ENCODE measurements at regions not wholly inside any gene's neighbourhood (a gene's known extent, or its start where the extent isn't known, plus 50 kb on each side); places are given as distances from the start of the nearest gene placed in this dataset.

- no peak overlapping the region for H3K4me3 ChIP-seq
- DNase-seq (ENCODE audit: low spot score in 2 of 2): no peak
- no peaks in the 10 kb centered on the region for H3K36me3 ChIP-seq
- WGBS, 2 donors: 62 to 75% methylated on average over 3 of the region's 3 CpGs
- no peaks in the 10 kb centered on the region for H3K4me1 ChIP-seq
- no peak for TF ChIP-seq CTCF (IDR thresholded peaks at IDR 0.05)
- TF ChIP-seq EP300 (IDR thresholded peaks at IDR 0.05): no peak
- TF ChIP-seq POLR2A (IDR thresholded peaks at IDR 0.05): no peak
- no peaks in the 10 kb centered on the region for H3K27me3 ChIP-seq
- H3K9me3 ChIP-seq: no peaks in the 10 kb centered on the region
- H3K27ac ChIP-seq: no peak overlapping the region
These were observed 97.0 kb downstream of the AGTR2 start for GRCh38 chrX:116267511-116268040.

- Histone ChIP-seq H3K9me3 (no peaks in the 10 kb centered on the region), H3K4me3 (no peak overlapping the region), H3K4me1 (no peaks in the 10 kb centered on the region), H3K27me3 (peaks cover 0 to 8% of the 10 kb centered on the region in 2 donors), H3K36me3 (no peaks in the 10 kb centered on the region), H3K27ac (no peak overlapping the region)
- DNase-seq (ENCODE audit: low spot score in 2 of 2): no peak
- no peak for TF ChIP-seq CTCF (IDR thresholded peaks at IDR 0.05)
- no peak for TF ChIP-seq POLR2A (IDR thresholded peaks at IDR 0.05)
- WGBS, 2 donors: 26 to 51% methylated on average over 3 of the region's 3 CpGs
These were observed 101.8 kb downstream of the AGTR2 start for GRCh38 chrX:116272322-116272721.

- DNase-seq (ENCODE audit: low spot score in 2 of 2): no peak
- Histone ChIP-seq H3K36me3 (no peaks in the 10 kb centered on the region), H3K27me3 (peaks cover 0 to 12% of the 10 kb centered on the region in 2 donors), H3K27ac (no peak overlapping the region), H3K4me3 (no peak overlapping the region), H3K9me3 (no peaks in the 10 kb centered on the region), H3K4me1 (no peaks in the 10 kb centered on the region)
- TF ChIP-seq EP300 (IDR thresholded peaks at IDR 0.05) (no peak), POLR2A (IDR thresholded peaks at IDR 0.05) (no peak), CTCF (IDR thresholded peaks at IDR 0.05) (no peak)
These were observed 102.3 kb downstream of the AGTR2 start for GRCh38 chrX:116272861-116273260.

- no peaks in the 10 kb centered on the region for H3K9me3 ChIP-seq
- DNase-seq (ENCODE audit: low spot score in 2 of 2): no peak
- WGBS, 2 donors: 21 to 40% methylated on average over 1 of the region's 1 CpG
These were observed 105.7 kb downstream of the AGTR2 start for GRCh38 chrX:116276261-116276660.

More at GRCh38 chrX:116276261-116276660, 105.7 kb downstream of the AGTR2 start:
- H3K36me3 ChIP-seq: no peaks in the 10 kb centered on the region
- H3K27ac ChIP-seq: no peak overlapping the region
- no peaks in the 10 kb centered on the region for H3K4me1 ChIP-seq
- no peak for TF ChIP-seq EP300 (IDR thresholded peaks at IDR 0.05)
- no peak for TF ChIP-seq POLR2A (IDR thresholded peaks at IDR 0.05)
- no peak for TF ChIP-seq CTCF (IDR thresholded peaks at IDR 0.05)
- no peak overlapping the region for H3K4me3 ChIP-seq
- peaks cover 0 to 12% of the 10 kb centered on the region in 2 donors for H3K27me3 ChIP-seq

All from tibial nerve (tissue), 4 donors.